Activated CD8-positive, alpha-beta memory T cell treated with anti-CD3 and anti-CD28 coated beads for 4 hours (primary cell): ENCODE measurements at regions not wholly inside any gene's neighbourhood (a gene's known extent, or its start where the extent isn't known, plus 50 kb on each side); places are given as distances from the start of the nearest gene placed in this dataset.
"Not testable (repeated sequence)": the region's sequence is repeated elsewhere in the genome, so short reads cannot be mapped to it uniquely, and the experiment has no call there.

Experiments used
- DNase-seq, 2 donors: peaks; one replicate each; pipeline ENCODE4 v3.0.0-alpha.2; 2020; ENCODE audit warnings: low read depth in 2 of 2

DNA sequence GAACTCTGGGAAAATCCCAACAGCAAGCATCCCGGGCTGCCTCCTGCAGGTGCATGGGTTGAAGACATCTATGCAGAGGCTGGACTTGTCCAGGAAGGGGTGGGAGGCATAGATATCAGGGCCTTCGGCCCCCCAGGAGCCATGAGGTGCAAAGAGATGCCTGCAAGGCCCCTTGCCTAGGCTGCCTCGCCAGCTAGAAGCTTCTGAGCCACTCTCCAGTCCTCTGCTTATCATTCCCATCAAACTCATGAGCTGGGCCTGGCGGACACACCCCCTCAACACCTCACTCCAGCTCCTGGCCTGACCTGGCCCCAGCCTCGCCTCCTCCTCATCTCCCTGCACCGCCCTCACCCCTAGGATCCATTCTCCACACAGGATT, 152.4 kb upstream of the PTPN1 start:
- DNase-seq, result no peak

DNA sequence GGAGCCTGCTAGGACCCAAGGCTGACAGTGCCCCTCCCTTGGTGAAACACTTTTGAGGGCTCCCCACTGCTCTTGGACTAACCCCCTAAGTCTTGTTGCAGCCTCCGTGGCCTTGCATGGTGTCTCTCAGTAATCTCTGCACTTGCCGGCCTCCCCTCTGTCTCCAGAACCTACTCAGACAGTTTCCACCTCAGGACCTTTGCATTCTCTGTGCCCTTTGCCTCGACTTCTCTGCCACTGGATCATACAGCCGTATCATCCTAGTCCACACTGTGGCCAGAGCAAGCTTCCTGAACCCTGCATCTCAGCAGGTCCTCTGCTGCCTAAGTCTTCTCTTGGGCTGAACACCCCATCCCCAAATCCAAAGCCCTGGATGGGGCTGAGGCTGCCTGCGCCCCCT, 152.0 kb upstream of the PTPN1 start:
- DNase-seq, result no peak

DNA sequence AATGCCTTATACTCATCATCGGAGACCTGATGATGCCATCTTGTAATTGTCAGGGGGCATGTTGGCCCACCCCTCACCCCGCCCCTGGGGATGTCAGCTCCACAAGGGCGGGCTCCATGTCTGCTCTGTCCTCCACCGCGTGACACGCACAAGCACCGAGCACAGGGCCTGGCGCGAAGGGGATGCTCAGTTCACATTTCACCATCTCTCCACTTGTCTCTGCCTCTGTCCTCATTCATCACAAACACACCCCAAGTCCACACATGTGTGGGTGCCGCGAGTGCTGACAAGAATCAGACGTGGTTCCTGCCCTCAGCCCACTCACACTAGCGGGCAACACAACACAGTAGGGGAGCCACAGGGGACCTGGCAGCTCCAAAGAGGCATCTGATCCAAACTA, 151.2 kb upstream of the PTPN1 start:
- no peak for DNase-seq

DNA sequence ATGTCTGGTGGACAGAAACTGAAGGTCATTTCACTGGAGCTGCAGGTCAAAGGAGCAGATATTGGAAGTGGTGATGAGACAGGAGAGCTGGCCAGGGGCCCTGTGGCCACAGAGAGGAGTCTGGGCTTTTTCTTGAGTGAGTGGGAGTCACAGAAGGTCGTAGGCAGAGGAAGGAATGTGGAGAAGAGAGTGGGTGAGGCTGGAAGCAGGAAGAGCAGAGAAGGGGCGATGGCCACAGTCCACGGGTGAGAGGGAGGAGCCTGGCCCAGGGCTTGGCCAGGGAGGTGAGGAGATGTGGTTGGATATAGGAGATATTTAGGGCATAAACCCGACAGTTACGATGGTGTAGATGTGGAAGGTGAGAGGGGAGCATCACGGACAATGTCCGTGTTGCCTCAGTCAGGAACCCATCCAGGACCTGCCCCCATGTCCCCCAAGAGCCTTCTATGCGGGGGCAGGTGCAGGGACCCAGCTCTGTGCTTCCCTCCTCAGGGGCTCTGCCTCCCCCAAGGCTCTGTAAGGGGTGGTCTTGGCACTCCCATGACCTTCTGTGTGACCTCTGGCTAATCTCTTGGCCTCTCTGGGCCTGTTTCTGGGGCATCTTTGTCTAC, 150.5 kb upstream of the PTPN1 start:
- no peak for DNase-seq

DNA sequence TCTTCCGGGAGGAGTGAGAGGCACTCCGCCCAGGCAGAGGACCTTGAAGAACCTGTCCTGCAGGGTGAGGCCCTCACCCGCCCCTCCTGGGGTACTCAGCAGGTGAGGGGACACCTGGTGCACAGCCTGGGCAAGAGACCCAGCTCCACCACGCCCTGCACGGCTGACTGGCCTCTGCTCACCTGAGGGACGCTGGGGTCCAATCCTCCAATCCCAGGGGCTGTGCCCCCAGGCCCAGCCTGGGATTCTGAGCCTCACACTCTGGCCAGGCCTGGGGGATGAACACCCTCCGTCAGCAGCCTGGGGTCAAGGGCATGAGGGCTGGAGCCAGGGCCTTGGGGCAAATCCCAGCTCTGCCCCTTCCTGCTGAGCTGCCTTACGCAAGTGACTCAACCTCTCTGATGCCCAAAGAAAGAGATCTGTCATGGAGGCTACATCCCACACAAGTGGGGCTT, 149.9 kb upstream of the PTPN1 start:
- no peak for DNase-seq

DNA sequence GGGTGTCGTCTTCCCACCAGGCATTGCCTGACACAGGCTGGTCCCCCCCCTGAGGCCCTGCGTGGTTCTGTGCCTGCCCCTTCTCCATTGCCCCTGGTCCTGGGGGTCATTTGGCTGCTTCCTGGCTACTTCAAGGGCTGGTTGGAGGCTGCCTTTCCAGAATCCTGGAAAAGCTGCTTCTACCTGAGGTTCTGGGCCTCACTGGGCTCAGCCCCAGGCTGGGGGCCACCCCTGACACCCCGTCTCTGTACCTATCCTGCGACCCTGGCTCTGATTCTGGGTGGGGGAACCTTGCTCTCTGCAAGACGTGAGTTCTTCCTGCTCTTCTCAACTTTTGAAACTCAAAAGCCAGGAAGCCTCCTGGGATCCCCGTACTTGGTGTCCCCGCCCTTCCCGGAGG, 149.3 kb upstream of the PTPN1 start:
- DNase-seq, result no peak

DNA sequence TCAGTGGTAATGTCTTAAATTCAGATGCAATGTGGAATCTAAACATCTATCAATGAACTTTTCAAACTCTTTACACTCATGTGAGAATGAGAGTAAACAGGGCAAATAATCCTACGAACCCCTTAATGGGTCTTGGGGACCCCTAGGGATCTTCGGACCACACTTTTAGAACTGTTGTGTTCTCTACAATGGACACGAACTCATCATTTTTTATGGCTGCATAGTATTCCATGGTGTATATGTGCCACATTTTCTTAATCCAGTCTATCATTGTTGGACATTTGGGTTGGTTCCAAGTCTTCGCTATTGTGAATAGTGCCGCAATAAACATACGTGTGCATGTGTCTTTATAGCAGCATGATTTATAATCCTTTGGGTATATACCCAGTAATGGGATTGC, 148.0 kb upstream of the PTPN1 start:
- not testable (repeated sequence) for DNase-seq

DNA sequence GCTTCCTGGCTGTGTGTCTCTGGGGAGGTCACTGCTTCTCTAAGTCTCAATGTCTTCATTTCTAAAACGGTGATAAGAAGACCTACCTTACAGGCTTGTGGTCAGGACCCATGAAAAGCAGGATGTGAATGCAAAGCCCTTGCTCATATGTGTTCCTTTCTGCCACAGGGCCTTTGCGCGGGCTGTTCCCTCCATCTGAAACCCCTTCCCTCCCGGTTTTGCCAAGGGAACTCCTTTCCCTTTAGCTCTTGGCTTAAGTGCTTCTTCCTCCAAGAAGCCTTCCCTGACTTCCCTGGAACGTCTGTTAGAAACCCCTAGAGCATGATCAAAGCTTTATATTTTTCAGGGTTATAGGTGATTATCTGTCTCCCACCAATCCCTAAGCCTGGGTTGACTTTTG, 147.2 kb upstream of the PTPN1 start:
- no peak for DNase-seq

DNA sequence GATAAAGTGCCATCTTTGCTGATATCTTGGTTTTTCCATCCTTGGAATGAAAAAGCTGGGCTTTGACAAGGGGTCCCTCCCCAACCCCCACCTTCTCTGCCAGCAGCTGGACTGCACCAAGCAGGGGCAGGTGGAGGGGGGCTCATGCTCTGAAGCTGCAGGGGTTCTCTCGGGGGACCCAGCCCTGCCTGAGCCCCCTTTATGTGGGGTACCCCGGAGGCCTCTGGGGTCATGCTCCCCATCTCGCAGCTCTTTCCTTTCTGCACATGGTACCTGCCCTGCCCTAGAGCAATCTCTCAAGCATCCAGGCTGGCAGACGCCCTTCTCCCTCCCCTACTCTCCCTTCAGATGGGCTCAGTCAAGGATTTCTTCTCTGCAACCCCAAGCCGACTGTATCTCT, 146.7 kb upstream of the PTPN1 start:
- DNase-seq, result no peak

DNA sequence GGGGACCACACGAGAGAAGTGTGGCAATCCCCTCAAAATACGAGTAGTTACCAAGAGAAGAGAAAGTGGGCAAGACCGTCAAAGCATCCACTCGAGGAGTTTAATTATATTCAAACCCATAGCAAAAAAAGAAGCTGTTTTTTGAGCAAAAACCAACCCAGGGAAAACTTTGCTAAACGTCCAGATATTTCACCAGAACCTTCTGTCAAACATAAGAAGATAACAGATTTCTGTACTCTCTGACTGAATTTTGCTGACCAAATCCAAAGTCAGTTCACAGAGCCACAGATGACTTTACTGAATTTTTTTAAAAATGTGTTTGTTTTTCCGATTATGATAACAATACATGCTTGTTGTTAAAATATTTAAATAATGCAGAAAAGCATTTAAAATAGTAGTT, 145.6 kb upstream of the PTPN1 start:
- no peak for DNase-seq

DNA sequence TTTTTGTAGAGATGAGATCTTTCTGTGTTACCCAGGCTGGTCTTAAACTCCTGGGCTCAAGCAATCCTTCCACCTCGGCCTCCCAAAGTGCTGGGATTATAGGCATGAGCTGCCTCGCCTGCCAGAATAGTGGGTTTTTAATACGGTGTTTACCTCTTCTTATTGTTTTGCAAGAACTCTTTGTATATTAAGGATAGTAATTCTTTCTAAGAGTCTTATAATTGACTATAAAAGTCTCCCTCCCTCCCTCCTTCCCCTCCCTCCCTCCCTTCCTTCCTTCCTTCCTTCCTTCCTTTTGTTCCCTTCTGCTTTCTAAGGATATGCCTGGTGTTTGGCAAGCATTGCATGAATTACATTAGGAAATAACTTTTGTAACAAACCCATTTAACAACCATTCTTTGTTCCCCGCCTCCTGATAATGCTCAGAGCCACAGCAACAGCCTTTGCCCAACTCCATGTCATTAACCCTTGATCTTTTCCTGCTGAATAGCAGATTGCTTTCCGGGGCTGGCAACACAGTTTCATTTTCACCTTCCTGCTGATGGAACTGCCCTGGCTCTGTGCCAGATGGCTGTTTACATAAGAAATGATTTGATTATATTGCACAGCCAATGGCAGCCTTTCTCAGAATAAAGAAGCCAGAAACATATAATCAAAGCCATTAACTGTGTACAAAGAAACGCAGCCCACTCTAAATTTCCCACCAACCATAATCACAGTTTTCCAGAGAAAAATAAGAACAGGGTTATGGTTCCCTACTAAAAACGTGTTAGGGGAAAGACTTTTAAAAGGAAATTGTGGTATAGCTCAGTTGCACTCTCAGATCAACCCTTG, 143.7 kb upstream of the PTPN1 start:
- no peak for DNase-seq

DNA sequence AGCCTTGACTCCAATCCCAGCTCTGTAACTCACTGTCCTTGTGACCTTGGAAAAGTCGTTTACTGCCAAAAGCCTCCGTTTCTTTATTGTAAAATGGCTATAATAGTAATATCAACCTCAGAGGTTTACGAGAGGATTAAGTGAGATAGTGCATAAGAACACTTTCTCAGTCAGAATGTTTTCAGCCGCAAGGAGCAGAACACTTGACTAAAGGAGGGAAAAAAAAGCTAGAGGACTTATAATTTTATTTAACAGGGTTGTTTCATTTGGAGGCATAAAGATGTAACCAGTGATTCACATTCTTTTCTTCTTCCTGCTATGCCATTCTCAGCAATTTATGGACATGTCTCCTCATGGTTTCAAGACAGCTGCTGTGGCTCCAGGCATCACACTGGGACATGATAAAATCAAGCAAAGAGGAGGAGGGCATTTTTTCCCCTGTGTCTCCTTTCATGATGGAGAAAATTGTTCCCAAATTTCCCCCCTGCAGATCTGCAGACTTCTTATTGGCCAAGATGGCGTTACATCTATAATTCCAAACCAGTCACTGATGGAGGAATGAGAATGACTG, 143.0 kb upstream of the PTPN1 start:
- no peak for DNase-seq

DNA sequence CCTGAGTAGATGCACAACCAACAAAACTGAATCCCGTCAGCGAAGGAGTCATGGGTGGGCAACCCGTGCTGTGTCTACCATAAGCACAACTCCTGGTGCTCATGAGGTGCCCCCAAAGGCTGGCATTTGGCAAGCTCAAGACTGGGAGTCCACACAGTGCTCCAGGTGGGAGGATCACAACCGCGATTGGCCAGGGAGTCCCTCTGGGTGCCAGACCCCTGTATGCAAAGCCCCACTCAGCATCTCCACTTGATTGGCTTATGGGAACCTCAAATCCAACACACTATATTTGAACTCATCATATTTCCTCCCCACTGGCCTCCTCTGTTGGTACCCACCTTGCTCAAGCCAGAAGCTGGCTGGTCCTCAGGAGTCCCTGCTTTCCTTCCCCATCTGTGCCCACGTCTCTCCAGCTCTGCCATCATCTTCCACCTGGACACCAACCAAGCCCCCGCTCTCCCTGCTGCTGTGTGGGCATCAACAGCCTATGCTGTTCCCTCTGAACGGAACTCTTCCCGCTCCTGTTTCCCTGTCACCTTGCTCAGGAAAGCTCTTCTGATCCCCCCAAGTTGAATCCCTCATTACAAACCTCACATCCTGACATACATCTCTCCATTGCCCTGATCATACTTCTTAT, 142.3 kb upstream of the PTPN1 start:
- no peak for DNase-seq

DNA sequence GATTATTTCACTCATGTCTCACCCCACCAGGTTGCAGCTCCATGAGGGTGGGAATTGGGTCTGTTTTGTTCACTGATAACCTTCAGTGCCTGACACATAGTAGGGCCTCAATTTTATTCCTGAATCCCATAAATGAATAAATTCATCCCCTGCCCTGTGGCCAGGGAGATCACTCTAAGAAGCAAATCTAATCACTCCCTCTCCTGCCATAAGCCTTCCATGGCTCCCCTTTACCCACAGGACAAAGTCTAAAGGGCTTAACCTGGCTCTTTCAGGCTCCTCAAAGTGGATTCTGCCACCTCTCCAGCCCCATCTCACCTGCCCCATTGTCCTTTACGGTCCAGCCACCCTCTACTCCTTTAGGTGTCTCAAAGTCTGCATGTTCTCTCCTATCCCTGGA, 141.8 kb upstream of the PTPN1 start:
- DNase-seq, result no peak

DNA sequence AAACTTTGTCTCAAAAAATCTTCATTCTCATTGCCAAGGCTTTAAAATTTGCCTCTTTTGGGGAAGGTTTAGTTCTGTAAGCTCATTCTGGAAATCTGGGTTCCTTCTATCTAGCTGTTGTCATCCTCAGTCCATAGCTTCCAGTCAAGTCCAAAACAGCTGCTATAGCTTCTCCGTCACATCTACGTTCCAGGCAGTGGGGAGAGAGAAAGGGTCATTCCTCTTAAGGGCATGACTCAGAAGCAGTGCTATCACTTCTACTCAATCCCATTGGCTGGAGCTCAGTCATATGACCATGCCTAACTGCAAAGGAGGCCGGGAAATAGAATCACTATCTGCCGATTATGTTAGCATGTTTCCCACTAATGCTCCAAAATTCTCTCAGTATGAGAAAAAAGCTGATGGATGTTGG, 141.4 kb upstream of the PTPN1 start:
- DNase-seq, result no peak

DNA sequence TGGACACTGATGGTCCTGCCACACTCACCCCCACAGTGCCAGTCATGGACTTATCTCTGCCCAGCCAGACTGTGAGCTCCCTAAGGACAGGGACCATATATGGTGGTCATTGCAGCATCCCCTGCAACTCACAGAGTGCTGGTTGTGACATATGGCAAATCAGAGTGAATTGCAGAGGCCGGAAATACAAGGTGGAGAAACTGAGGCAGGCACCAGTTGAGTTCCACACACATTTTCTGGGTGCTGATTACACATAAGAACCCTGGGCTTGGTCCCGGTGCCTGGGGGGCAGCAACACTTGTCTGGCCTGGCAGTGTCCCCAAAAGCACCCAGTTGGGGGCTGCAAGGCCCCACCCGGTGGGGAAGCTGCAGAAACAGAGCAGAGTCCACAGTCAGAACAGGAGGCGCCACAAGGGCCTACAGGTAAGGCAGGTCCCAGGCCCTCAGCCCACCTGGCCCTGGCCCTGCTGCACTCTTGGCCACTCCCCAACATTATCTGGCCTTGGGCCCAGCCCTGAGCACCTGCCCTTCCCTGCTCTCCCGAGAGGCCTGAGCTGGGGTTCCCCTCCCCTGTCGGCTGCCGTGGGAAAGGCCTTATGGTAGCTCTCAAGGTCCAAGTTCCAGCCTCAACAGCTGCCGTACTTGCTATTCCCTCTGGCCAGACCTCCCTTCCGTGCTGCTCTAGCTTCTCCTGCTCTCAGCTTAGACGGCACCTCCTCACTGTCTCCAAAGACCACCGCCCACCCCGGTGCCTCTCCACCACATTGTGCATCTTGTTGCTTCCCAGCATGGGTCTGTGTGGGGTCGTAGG, 140.8 kb upstream of the PTPN1 start:
- no peak for DNase-seq

DNA sequence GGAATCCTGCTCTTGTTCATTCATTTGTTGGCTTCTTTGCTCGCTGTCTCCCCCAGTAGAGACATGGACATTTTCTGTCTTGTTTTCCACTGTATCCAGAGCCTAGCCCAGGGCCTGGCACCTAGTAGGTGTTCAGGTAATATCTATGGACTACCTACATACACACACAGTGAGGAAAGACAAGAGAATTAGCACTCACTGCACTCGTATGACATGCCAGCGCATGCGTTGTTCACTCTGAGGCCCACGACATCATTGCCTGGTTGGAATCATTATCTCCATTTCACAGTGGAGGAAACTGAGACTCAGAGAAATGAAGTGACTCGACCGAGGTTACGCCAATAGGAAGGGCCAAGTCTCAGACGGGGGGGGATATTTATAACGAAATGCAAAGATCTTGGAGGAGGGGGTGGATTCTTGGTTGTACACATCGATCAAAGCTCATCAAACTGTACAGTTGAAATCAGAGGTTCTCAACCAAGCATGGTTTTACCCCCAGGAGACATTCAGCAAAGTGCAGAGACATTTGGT, 140.1 kb upstream of the PTPN1 start:
- DNase-seq, result no peak

DNA sequence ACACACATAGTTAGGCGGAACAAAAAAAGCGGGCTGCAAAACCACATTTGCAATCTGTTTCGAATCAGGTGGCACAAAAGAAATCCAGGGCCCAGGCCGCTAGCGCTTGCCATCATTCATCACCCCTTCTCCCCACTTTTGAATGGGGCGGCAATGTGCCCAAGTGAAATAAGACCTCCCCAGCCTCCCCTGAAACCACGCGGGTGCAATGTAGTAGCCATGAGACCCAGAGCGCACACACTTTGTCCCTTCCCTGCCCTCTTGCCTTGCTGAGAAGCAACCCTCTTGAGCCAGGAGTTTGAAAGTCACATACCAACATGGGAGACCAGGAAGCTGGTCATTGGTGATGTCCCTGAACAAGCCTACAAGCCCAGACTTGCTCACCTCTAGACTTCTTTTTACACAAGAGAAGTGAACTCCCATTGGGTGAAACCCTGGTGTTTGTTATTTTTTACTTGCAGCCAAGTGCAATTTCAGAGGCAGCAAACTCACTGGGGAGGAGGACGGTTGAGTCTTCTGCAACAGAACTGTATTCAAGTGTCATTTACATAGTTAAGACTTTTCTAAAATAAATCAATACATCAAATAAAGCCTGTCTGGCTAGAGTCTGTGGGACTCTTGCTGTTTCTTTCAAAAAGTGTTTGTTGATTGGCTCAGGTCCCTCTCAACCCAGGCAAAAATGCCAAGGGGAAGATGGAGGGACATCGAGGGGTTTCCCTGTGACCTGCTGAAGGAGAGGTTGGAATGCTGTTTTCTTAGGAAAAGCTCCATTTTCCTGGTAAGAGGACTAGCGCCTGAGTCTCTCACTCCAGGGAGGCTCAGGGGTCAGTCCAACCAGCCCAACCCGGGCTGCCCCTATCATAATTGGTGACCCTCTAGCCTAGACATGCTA, 138.1 kb upstream of the PTPN1 start:
- no peak for DNase-seq

DNA sequence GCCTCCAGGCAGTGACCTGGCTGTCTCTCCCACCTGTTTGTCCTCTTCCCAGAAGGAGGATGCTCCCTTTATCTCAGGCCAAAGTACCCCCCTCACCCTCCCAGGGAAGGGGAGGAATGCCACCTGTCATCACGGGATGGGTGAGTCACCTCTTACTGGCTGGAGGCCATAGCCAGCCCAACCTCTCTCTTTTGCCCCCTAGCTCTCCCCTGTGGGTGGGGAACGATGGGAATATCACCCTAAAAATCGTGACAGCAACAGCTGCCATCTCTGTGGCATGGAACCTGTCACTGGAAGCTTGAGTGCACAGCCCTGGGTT, 137.5 kb upstream of the PTPN1 start:
- DNase-seq, result no peak

DNA sequence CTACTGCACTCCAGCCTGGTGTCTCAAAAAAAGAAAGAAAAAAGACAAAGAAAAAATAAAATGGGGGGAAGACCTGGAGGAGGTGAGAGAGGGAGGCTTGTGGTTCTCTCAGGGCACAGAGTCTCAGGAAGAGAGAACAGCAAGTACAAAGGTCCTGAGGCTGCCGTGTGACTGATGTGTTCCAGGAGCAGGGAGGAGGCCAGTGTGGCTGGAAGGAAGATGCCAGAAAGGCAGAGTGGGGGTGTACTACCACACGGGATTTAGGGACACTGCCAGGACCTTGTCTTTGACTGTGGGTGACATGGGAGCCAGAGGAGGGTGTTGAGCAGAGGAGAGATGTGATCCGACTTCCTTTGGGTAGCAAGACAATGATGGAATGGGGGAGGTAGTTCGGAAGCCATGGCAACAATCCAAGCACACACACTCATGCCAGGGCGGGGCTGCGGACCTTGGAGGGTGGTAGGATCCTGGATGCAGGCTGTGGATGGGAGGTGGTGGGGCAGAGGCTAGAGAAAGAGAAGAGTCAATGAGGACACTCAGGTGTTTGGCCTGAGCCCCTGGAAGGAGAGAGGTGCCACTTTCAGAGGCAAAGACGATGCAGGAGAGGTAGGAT, 136.4 kb upstream of the PTPN1 start:
- no peak for DNase-seq
